WTC11 (cell line): ENCODE measurements at regions not wholly inside any gene's neighbourhood (a gene's known extent, or its start where the extent isn't known, plus 50 kb on each side); places are given as distances from the start of the nearest gene placed in this dataset.

ENCODE experiments used
- ATAC-seq: fragments of 200-7000 bp; cut with Tn5 transposase; 2 replicates; pipeline ENCODE4 v1.10.0; 2021; ENCODE audit warnings: mild to moderate bottlenecking, moderate library complexity
- CTCF ChIA-PET: fragments of 300-600 bp; sonication (Branson Sonifier 250); formaldehyde crosslinking; loops from one replicate; lab custom pipeline; 2021; ENCODE audit warnings: antibody characterized with exemption; lab: Charles Lee
- POLR2A ChIA-PET: fragments of 350-600 bp; sonication (Branson Sonifier 250); formaldehyde crosslinking; loops from one replicate; lab custom pipeline; 2021; ENCODE audit warnings: antibody characterized with exemption; lab: Charles Lee
- DNase-seq: peaks from one replicate; pipeline ENCODE4 v3.0.0; 2021; ENCODE audit warnings: low spot score
- H3K27ac Mint-ChIP-seq: 2 replicates; pipeline ENCODE4 v1.8.0; 2021; ENCODE audit warnings: mixed read lengths
- H3K27me3 Mint-ChIP-seq: 2 replicates; pipeline ENCODE4 v1.8.0; 2021; ENCODE audit warnings: low read depth, mild to moderate bottlenecking, moderate library complexity, mixed read lengths
- H3K36me3 Mint-ChIP-seq: 2 replicates; pipeline ENCODE4 v1.8.0; 2021; ENCODE audit warnings: mixed read lengths
- H3K4me1 Mint-ChIP-seq: 2 replicates; pipeline ENCODE4 v1.8.0; 2022; ENCODE audit warnings: mixed read lengths
- H3K4me3 Mint-ChIP-seq: 2 replicates; pipeline ENCODE4 v1.8.0; 2021; ENCODE audit warnings: mild to moderate bottlenecking, moderate library complexity, mixed read lengths
- H3K9me3 Mint-ChIP-seq: 2 replicates; pipeline ENCODE4 v1.8.0; 2021; ENCODE audit warnings: mixed read lengths
- CBFB ChIP-seq: sonication (generic); formaldehyde crosslinking; IDR thresholded peaks from 2 replicates; pipeline ENCODE4 v1.8.1; 2022; ENCODE audit warnings: mild to moderate bottlenecking, low read depth, missing genetic modification reagents
- ESRRA ChIP-seq: sonication (generic); formaldehyde crosslinking; IDR thresholded peaks from 2 replicates; pipeline ENCODE4 v1.8.1; 2022; ENCODE audit warnings: mild to moderate bottlenecking, missing genetic modification reagents, borderline replicate concordance
- FOXK1 ChIP-seq: sonication (generic); formaldehyde crosslinking; IDR thresholded peaks from 2 replicates; pipeline ENCODE4 v1.8.0; 2022; ENCODE audit warnings: mild to moderate bottlenecking, moderate library complexity, missing genetic modification reagents
- IRF2 ChIP-seq: sonication (generic); formaldehyde crosslinking; IDR thresholded peaks from 2 replicates; pipeline ENCODE4 v1.8.0; 2022; ENCODE audit warnings: low read depth, missing genetic modification reagents, borderline replicate concordance
- JUN ChIP-seq: sonication (generic); formaldehyde crosslinking; IDR thresholded peaks from 2 replicates; pipeline ENCODE4 v1.8.0; 2023; ENCODE audit warnings: mild to moderate bottlenecking, missing genetic modification reagents
- NFATC4 ChIP-seq: fragments of 250-450 bp; sonication (Bioruptor Pico); IDR thresholded peaks from 2 replicates; pipeline ENCODE4 v1.9.0; 2021; ENCODE audit warnings: mild to moderate bottlenecking
- NFE2L1 ChIP-seq: sonication (generic); formaldehyde crosslinking; IDR thresholded peaks from 2 replicates; pipeline ENCODE4 v1.8.1; 2023; ENCODE audit warnings: missing genetic modification reagents
- NFYB ChIP-seq: sonication (generic); formaldehyde crosslinking; conservative IDR thresholded peaks from 2 replicates; pipeline ENCODE4 v1.8.0; 2022; ENCODE audit warnings: low read depth, missing genetic modification reagents
- NR3C1 ChIP-seq: sonication (generic); formaldehyde crosslinking; conservative IDR thresholded peaks from 2 replicates; pipeline ENCODE4 v1.8.1; 2023; ENCODE audit warnings: low read depth, mild to moderate bottlenecking, missing genetic modification reagents
- RORB ChIP-seq: fragments of 250-450 bp; sonication (Bioruptor Pico); IDR thresholded peaks from 2 replicates; pipeline ENCODE4 v1.9.0; 2021; ENCODE audit warnings: mild to moderate bottlenecking
- SOX15 ChIP-seq: fragments of 250-450 bp; sonication (Bioruptor Pico); IDR thresholded peaks from 2 replicates; pipeline ENCODE4 v1.9.0; 2021; ENCODE audit warnings: mild to moderate bottlenecking
- ZNF138 ChIP-seq: sonication (generic); formaldehyde crosslinking; conservative IDR thresholded peaks from 2 replicates; pipeline ENCODE4 v1.8.1; 2022; ENCODE audit warnings: mild to moderate bottlenecking, moderate library complexity, missing genetic modification reagents
- ZNF263 ChIP-seq: sonication (generic); formaldehyde crosslinking; IDR thresholded peaks from 2 replicates; pipeline ENCODE4 v1.8.1; 2022; ENCODE audit warnings: low read depth, mild to moderate bottlenecking, moderate library complexity, missing genetic modification reagents
- ZNF396 ChIP-seq: fragments of 250-450 bp; sonication (Bioruptor Pico); IDR thresholded peaks from 2 replicates; pipeline ENCODE4 v1.8.0; 2021; ENCODE audit warnings: mild to moderate bottlenecking, moderate library complexity, borderline replicate concordance
- ZNF671 ChIP-seq: fragments of 250-450 bp; sonication (Bioruptor Pico); IDR thresholded peaks from 2 replicates; pipeline ENCODE4 v1.8.0; 2021; ENCODE audit warnings: mild to moderate bottlenecking
- TF ChIP-seq, protein P1 (sequence below): sonication (generic); formaldehyde crosslinking; IDR thresholded peaks from 2 replicates; pipeline ENCODE4 v1.8.1; 2022; ENCODE audit warnings: missing genetic modification reagents, borderline replicate concordance
- TF ChIP-seq, protein P2 (sequence below): fragments of 250-450 bp; sonication (Bioruptor Pico); conservative IDR thresholded peaks from 2 replicates; pipeline ENCODE4 v1.9.0; 2021; ENCODE audit warnings: mild to moderate bottlenecking
- TF ChIP-seq, protein P3 (sequence below): sonication (generic); formaldehyde crosslinking; IDR thresholded peaks from 2 replicates; pipeline ENCODE4 v1.8.1; 2022; ENCODE audit warnings: low read depth, missing genetic modification reagents, borderline replicate concordance
- TF ChIP-seq, protein P4 (sequence below): fragments of 200-600 bp; IDR thresholded peaks from 2 replicates; pipeline ENCODE4 v1.8.0; 2022; ENCODE audit warnings: antibody characterized with exemption
- TF ChIP-seq, protein P5 (sequence below): sonication (generic); formaldehyde crosslinking; IDR thresholded peaks from 2 replicates; pipeline ENCODE4 v1.8.1; 2023; ENCODE audit warnings: mild to moderate bottlenecking, missing genetic modification reagents, moderate library complexity
- TF ChIP-seq, protein P6 (sequence below): sonication (generic); formaldehyde crosslinking; IDR thresholded peaks from 2 replicates; pipeline ENCODE4 v1.8.1; 2022; ENCODE audit warnings: mild to moderate bottlenecking, missing genetic modification reagents, moderate library complexity, borderline replicate concordance
- TF ChIP-seq, protein P7 (sequence below): fragments of 250-450 bp; sonication (Bioruptor Pico); IDR thresholded peaks from 2 replicates; pipeline ENCODE4 v1.8.0; 2021; ENCODE audit warnings: mild to moderate bottlenecking

DNA sequence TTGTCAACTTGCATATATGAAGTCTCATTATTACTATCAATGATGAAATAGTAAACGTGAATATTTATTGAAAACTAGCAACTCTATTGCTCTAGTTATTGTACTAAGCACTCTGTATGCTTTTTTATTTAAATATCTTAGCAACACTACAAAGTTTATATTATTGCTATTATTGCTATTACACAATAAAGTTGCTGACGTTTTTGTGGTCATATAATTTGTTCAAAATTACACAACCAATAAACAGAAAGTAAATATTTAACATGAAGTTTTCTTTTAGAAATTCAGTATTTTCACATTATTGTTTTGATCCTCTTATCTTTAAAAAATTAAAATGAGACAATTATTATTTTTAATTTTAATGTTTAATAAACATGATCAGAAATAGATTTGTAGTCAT, 1521.1 kb upstream of the PCDH7 start:
- POLR2A ChIA-PET: no interaction called here
- ATAC-seq: no peak
- Mint-ChIP-seq H3K27me3 (no peaks in the 10 kb centered on the region), H3K4me3 (no peak overlapping the region), H3K27ac (no peak overlapping the region), H3K9me3 (no peaks in the 10 kb centered on the region), H3K4me1 (no peaks in the 10 kb centered on the region), H3K36me3 (no peaks in the 10 kb centered on the region)
- TF ChIP-seq ZNF396 (CRISPR knock-in tag): no peak
- TF ChIP-seq ZNF138 (CRISPR knock-in tag): no peak
- no peak for TF ChIP-seq ZNF671
- no peak for TF ChIP-seq FOXK1 (CRISPR knock-in tag)
- TF ChIP-seq, protein P1, sequence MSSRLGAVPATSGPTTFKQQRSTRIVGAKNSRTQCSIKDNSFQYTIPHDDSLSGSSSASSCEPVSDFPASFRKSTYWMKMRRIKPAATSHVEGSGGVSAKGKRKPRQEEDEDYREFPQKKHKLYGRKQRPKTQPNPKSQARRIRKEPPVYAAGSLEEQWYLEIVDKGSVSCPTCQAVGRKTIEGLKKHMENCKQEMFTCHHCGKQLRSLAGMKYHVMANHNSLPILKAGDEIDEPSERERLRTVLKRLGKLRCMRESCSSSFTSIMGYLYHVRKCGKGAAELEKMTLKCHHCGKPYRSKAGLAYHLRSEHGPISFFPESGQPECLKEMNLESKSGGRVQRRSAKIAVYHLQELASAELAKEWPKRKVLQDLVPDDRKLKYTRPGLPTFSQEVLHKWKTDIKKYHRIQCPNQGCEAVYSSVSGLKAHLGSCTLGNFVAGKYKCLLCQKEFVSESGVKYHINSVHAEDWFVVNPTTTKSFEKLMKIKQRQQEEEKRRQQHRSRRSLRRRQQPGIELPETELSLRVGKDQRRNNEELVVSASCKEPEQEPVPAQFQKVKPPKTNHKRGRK (CRISPR knock-in tag): no peak
- TF ChIP-seq NFATC4 (CRISPR knock-in tag): no peak
- TF ChIP-seq ZNF263: no peak
- TF ChIP-seq RORB: no peak
- TF ChIP-seq CBFB (CRISPR knock-in tag): no peak
- TF ChIP-seq IRF2 (CRISPR knock-in tag): no peak
- TF ChIP-seq, protein P2, sequence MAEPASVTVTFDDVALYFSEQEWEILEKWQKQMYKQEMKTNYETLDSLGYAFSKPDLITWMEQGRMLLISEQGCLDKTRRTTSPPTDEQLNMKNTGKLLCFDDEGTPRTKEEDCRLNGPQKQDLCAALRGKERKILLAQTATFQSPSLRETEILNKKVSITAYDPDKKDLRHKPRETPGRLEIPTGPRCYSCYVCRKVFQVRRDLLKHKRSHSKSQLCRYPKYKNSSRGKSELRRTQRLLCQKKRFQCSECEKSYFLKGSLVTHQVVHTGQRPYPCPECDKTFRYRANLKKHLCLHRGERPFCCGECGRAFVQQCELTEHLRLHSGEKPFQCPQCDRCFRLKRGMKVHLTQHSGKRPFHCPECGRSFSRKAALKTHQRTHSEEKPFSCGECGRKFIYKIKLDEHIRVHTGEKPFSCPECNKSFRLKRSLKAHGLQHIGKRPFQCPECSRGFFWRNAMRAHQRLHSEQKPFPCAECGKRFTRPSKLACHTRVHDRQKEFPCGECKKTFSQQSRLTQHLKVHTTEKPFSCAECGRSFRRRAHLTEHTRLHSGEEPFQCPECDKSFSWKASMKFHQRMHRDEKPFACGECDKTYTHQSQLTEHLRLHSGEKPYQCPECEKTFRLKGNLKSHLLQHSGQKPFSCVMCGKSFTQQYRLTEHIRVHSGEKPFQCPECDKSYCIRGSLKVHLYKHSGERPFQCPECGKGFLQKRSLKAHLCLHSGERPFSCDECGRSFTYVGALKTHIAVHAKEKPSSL (CRISPR knock-in tag): no peak
- TF ChIP-seq, protein P3, sequence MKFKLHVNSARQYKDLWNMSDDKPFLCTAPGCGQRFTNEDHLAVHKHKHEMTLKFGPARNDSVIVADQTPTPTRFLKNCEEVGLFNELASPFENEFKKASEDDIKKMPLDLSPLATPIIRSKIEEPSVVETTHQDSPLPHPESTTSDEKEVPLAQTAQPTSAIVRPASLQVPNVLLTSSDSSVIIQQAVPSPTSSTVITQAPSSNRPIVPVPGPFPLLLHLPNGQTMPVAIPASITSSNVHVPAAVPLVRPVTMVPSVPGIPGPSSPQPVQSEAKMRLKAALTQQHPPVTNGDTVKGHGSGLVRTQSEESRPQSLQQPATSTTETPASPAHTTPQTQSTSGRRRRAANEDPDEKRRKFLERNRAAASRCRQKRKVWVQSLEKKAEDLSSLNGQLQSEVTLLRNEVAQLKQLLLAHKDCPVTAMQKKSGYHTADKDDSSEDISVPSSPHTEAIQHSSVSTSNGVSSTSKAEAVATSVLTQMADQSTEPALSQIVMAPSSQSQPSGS (CRISPR knock-in tag): no peak
- TF ChIP-seq, protein P4, sequence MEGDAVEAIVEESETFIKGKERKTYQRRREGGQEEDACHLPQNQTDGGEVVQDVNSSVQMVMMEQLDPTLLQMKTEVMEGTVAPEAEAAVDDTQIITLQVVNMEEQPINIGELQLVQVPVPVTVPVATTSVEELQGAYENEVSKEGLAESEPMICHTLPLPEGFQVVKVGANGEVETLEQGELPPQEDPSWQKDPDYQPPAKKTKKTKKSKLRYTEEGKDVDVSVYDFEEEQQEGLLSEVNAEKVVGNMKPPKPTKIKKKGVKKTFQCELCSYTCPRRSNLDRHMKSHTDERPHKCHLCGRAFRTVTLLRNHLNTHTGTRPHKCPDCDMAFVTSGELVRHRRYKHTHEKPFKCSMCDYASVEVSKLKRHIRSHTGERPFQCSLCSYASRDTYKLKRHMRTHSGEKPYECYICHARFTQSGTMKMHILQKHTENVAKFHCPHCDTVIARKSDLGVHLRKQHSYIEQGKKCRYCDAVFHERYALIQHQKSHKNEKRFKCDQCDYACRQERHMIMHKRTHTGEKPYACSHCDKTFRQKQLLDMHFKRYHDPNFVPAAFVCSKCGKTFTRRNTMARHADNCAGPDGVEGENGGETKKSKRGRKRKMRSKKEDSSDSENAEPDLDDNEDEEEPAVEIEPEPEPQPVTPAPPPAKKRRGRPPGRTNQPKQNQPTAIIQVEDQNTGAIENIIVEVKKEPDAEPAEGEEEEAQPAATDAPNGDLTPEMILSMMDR: no peak
- TF ChIP-seq, protein P5, sequence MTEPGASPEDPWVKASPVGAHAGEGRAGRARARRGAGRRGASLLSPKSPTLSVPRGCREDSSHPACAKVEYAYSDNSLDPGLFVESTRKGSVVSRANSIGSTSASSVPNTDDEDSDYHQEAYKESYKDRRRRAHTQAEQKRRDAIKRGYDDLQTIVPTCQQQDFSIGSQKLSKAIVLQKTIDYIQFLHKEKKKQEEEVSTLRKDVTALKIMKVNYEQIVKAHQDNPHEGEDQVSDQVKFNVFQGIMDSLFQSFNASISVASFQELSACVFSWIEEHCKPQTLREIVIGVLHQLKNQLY (CRISPR knock-in tag): no peak
- no peak for TF ChIP-seq NR3C1 (CRISPR knock-in tag)
- TF ChIP-seq, protein P6, sequence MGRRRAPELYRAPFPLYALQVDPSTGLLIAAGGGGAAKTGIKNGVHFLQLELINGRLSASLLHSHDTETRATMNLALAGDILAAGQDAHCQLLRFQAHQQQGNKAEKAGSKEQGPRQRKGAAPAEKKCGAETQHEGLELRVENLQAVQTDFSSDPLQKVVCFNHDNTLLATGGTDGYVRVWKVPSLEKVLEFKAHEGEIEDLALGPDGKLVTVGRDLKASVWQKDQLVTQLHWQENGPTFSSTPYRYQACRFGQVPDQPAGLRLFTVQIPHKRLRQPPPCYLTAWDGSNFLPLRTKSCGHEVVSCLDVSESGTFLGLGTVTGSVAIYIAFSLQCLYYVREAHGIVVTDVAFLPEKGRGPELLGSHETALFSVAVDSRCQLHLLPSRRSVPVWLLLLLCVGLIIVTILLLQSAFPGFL (CRISPR knock-in tag): no peak
- no peak for DNase-seq
- CTCF ChIA-PET: no interaction called here

DNA sequence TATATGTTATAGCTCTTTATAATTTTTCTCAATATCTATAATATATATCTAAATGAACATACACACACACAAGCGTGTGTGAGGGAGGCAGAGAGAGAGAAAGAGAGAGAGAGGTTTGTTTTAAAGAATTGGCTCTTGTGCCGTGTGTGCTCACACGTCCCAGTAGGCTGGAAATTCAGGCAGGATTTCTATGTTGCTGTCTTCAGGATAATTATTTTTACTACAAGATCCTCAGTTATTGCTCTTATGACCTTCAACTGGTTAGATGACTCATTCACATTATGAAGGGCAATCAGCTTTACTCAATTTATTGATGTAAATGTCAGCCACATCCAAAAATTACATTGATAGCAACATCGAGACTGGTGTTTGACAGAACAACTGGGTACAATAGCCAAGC, 1520.7 kb upstream of the PCDH7 start:
- CTCF ChIA-PET: no interaction called here
- no peak overlapping the region for H3K27ac Mint-ChIP-seq
- ATAC-seq (no peak), DNase-seq (no peak)
- H3K9me3 Mint-ChIP-seq: no peaks in the 10 kb centered on the region
- H3K36me3 Mint-ChIP-seq: no peaks in the 10 kb centered on the region
- POLR2A ChIA-PET: no interaction called here
- no peaks in the 10 kb centered on the region for H3K4me1 Mint-ChIP-seq
- H3K4me3 Mint-ChIP-seq: no peak overlapping the region
- H3K27me3 Mint-ChIP-seq: no peaks in the 10 kb centered on the region
- no peak for TF ChIP-seq IRF2 (CRISPR knock-in tag)
- TF ChIP-seq NFYB (CRISPR knock-in tag): no peak
- TF ChIP-seq SOX15: no peak
- TF ChIP-seq, protein P2 (CRISPR knock-in tag): no peak
- TF ChIP-seq, protein P3 (CRISPR knock-in tag): no peak
- no peak for TF ChIP-seq ESRRA (CRISPR knock-in tag)
- no peak for TF ChIP-seq JUN (CRISPR knock-in tag)
- TF ChIP-seq, protein P7, sequence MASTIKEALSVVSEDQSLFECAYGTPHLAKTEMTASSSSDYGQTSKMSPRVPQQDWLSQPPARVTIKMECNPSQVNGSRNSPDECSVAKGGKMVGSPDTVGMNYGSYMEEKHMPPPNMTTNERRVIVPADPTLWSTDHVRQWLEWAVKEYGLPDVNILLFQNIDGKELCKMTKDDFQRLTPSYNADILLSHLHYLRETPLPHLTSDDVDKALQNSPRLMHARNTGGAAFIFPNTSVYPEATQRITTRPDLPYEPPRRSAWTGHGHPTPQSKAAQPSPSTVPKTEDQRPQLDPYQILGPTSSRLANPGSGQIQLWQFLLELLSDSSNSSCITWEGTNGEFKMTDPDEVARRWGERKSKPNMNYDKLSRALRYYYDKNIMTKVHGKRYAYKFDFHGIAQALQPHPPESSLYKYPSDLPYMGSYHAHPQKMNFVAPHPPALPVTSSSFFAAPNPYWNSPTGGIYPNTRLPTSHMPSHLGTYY: no peak
- TF ChIP-seq NFE2L1 (CRISPR knock-in tag): no peak
